IMR-90 (cell line): ENCODE measurements at regions not wholly inside any gene's neighbourhood (a gene's known extent, or its start where the extent isn't known, plus 50 kb on each side); places are given as distances from the start of the nearest gene placed in this dataset.

ENCODE experiments used
- ATAC-seq: fragments of 200-7000 bp; cut with Tn5 transposase; 2 replicates; pipeline ENCODE4 v1.9.1; 2020; ENCODE audit warnings: low read depth, mild to moderate bottlenecking, moderate library complexity
- BruUV-seq: library from RNA; stranded (reverse); fragments of 400-500 nt; replicated peaks from 2 replicates; lab custom pipeline; 2021; lab: Mats Ljungman, UMichigan
- CTCF ChIA-PET: fragments of 300-600 bp; formaldehyde crosslinking; extraction: SDS; loops from one replicate; lab custom pipeline; 2021; ENCODE audit warnings: antibody characterized with exemption; lab: Yijun Ruan, JAX
- POLR2A ChIA-PET: fragments of 300-600 bp; sonication (Branson Sonifier 250); formaldehyde crosslinking; loops from one replicate; lab custom pipeline; 2022; ENCODE audit warnings: antibody characterized with exemption; ENCODE audit not compliant: unreplicated experiment; lab: Charles Lee
- DNase-seq: peaks from one replicate; pipeline ENCODE4 v3.0.0; 2013
- H2AFZ ChIP-seq: replicated peaks from 2 replicates; pipeline ENCODE3; 2013; ENCODE audit warnings: low read length, mild to moderate bottlenecking; ENCODE audit not compliant: poor library complexity
- H2AK5ac ChIP-seq: 2 replicates; pipeline ENCODE4 v1.6.1; 2013; ENCODE audit warnings: low read depth, low read length, inconsistent platforms
- H2AK9ac ChIP-seq: replicated peaks from 2 replicates; pipeline ENCODE3; 2013; ENCODE audit warnings: mild to moderate bottlenecking, low read depth, low read length, moderate library complexity; ENCODE audit not compliant: poor library complexity
- H2BK120ac ChIP-seq: 2 replicates; pipeline ENCODE4 v1.6.1; 2013; ENCODE audit warnings: low read depth, low read length, inconsistent platforms
- H2BK15ac ChIP-seq: 3 replicates; pipeline ENCODE4 v1.6.1; 2013; ENCODE audit warnings: low read depth, low read length, inconsistent platforms
- H2BK20ac ChIP-seq: 2 replicates; pipeline ENCODE4 v1.6.1; 2013; ENCODE audit warnings: low read depth, mild to moderate bottlenecking, inconsistent platforms, low read length, moderate library complexity
- H2BK5ac ChIP-seq: 2 replicates; pipeline ENCODE4 v1.6.1; 2013; ENCODE audit warnings: mild to moderate bottlenecking, low read depth, low read length, inconsistent platforms; ENCODE audit not compliant: poor library complexity, severe bottlenecking
- H3K14ac ChIP-seq: replicated peaks from 2 replicates; pipeline ENCODE4 v1.6.1; 2013; ENCODE audit warnings: low read depth, low read length, inconsistent platforms
- H3K18ac ChIP-seq: 2 replicates; pipeline ENCODE4 v1.6.1; 2013; ENCODE audit warnings: low read depth, low read length, control low read depth
- H3K23ac ChIP-seq: 2 replicates; pipeline ENCODE4 v1.6.1; 2013; ENCODE audit warnings: low read depth, low read length, inconsistent platforms
- H3K27ac ChIP-seq: 2 replicates; pipeline ENCODE4 v1.5.1; 2013; ENCODE audit warnings: mild to moderate bottlenecking, control low read depth, low read length; ENCODE audit not compliant: insufficient read depth
- H3K27me3 ChIP-seq: 2 replicates; pipeline ENCODE4 v1.6.1; 2013; ENCODE audit warnings: low read length; ENCODE audit not compliant: control insufficient read depth, insufficient read depth
- H3K36me3 ChIP-seq: 2 replicates; pipeline ENCODE4 v1.6.1; 2013; ENCODE audit warnings: low read length, mixed read lengths; ENCODE audit not compliant: control insufficient read depth, insufficient read depth
- H3K4ac ChIP-seq: 2 replicates; pipeline ENCODE4 v1.6.1; 2013; ENCODE audit warnings: low read depth, low read length, inconsistent platforms
- H3K4me1 ChIP-seq: 2 replicates; pipeline ENCODE4 v1.6.1; 2013; ENCODE audit warnings: low read length, mixed read lengths; ENCODE audit not compliant: control insufficient read depth, insufficient read depth
- H3K4me2 ChIP-seq: 2 replicates; pipeline ENCODE4 v1.6.1; 2013; ENCODE audit warnings: low read depth, mild to moderate bottlenecking, control low read depth, low read length, moderate library complexity
- H3K4me3 ChIP-seq: 2 replicates; pipeline ENCODE4 v1.5.1; 2013; ENCODE audit warnings: low read depth, mild to moderate bottlenecking, control low read depth, low read length, moderate library complexity; ENCODE audit not compliant: insufficient read depth
- H3K56ac ChIP-seq: 2 replicates; pipeline ENCODE4 v1.6.1; 2013; ENCODE audit warnings: low read length, inconsistent platforms; ENCODE audit not compliant: insufficient read depth; ENCODE audit errors: extremely low read depth
- H3K79me1 ChIP-seq, 2 experiments: 2 replicates each; pipeline ENCODE4 v1.6.1; 2013; ENCODE audit warnings: low read length in 2 of 2, inconsistent platforms in 1 of 2, low read depth in 1 of 2
- H3K9ac ChIP-seq: 2 replicates; pipeline ENCODE4 v1.6.1; 2013; ENCODE audit warnings: low read depth, low read length, control low read depth
- H3K9me1 ChIP-seq: 2 replicates; pipeline ENCODE4 v1.6.1; 2013; ENCODE audit warnings: low read length, inconsistent platforms; ENCODE audit not compliant: insufficient read depth
- H3K9me3 ChIP-seq: 2 replicates; pipeline ENCODE4 v1.6.1; 2013; ENCODE audit warnings: low read length; ENCODE audit not compliant: control insufficient read depth, insufficient read depth
- H4K20me1 ChIP-seq: 2 replicates; pipeline ENCODE4 v1.6.1; 2013; ENCODE audit warnings: low read length, inconsistent platforms; ENCODE audit not compliant: insufficient read depth
- H4K5ac ChIP-seq: 2 replicates; pipeline ENCODE4 v1.6.1; 2013; ENCODE audit warnings: mild to moderate bottlenecking, low read depth, low read length, control low read depth
- H4K8ac ChIP-seq, 2 experiments: 2 replicates each; pipeline ENCODE4 v1.6.1; 2013; ENCODE audit warnings: low read depth in 2 of 2, low read length in 2 of 2, control low read depth in 1 of 2, inconsistent platforms in 1 of 2
- H4K91ac ChIP-seq: 2 replicates; pipeline ENCODE4 v1.6.1; 2013; ENCODE audit warnings: low read depth, low read length, inconsistent platforms; ENCODE audit not compliant: insufficient read depth
- BHLHE40 ChIP-seq: fragments of 150-350 bp; IDR thresholded peaks from 2 replicates; pipeline ENCODE4 v1.6.1; 2016; ENCODE audit warnings: mild to moderate bottlenecking, low read depth, low read length
- CEBPB ChIP-seq: IDR thresholded peaks from 2 replicates; pipeline ENCODE4 v1.6.1; 2012; ENCODE audit warnings: low read depth, low read length, improper control_type of control experiment
- CHD1 ChIP-seq: IDR thresholded peaks from 2 replicates; pipeline ENCODE4 v1.6.1; 2012; ENCODE audit warnings: low read depth, low read length, improper control_type of control experiment
- ELK1 ChIP-seq: fragments of 150-350 bp; IDR thresholded peaks from 2 replicates; pipeline ENCODE4 v1.6.1; 2016; ENCODE audit warnings: low read depth, mild to moderate bottlenecking, low read length, moderate library complexity, borderline replicate concordance
- MAFK ChIP-seq: IDR thresholded peaks from 2 replicates; pipeline ENCODE4 v1.6.1; 2012; ENCODE audit warnings: low read depth, low read length, improper control_type of control experiment
- NFE2L2 ChIP-seq: fragments of 150-350 bp; IDR thresholded peaks from 2 replicates; pipeline ENCODE4 v1.6.1; 2016; ENCODE audit warnings: low read depth, mild to moderate bottlenecking, low read length
- RAD21 ChIP-seq: IDR thresholded peaks from 2 replicates; pipeline ENCODE4 v1.6.1; 2012; ENCODE audit warnings: low read length, improper control_type of control experiment
- SMC3 ChIP-seq: fragments of 150-350 bp; IDR thresholded peaks from 2 replicates; pipeline ENCODE4 v1.6.1; 2016; ENCODE audit warnings: low read depth, mild to moderate bottlenecking, antibody characterized with exemption, low read length, moderate library complexity
- USF2 ChIP-seq: fragments of 150-350 bp; IDR thresholded peaks from 2 replicates; pipeline ENCODE4 v1.6.1; 2017; ENCODE audit warnings: mild to moderate bottlenecking, antibody characterized with exemption, low read length, low read depth
- WGBS, 2 experiments: methylation state at CpG; one replicate each; pipeline versions ENCODE4 v1.1.5 to v1.1.7; 2013; ENCODE audit warnings: missing lambda C conversion rate in 2 of 2; ENCODE audit not compliant: insufficient read length in 1 of 2; ENCODE audit errors: extremely low coverage in 2 of 2; 5-methylcytosine and 5-hydroxymethylcytosine counted together
- dilution Hi-C: fragments of 300-500 bp; cut with HindIII; formaldehyde crosslinking; loops from one replicate; pipeline ENCODE4 v1.14.3; 2018; ENCODE audit warnings: low sequenced_read_pairs; ENCODE audit not compliant: unreplicated experiment
- in situ Hi-C: fragments of 300-500 bp; cut with MboI; formaldehyde crosslinking; loops from 3 replicates; pipeline ENCODE4 v1.14.3; 2019; ENCODE audit warnings: low sequenced_read_pairs, inconsistent platforms, mixed read lengths
- intact Hi-C: fragments of 100-400 bp; cut with micrococcal nuclease; formaldehyde crosslinking; loops from 2 replicates; pipeline ENCODE4 v1.10.0; 2022

- Histone ChIP-seq H4K20me1 (no peaks in the 10 kb centered on the region), H3K4me3 (no peak overlapping the region), H3K79me1 (no peaks in the 10 kb centered on the region), H3K27me3 (no peaks in the 10 kb centered on the region), H2BK120ac (no peak overlapping the region), H3K56ac (no peak overlapping the region), H3K14ac (no peak overlapping the region), H2AK9ac (no peak overlapping the region), H3K4ac (no peak overlapping the region), H2BK20ac (no peak overlapping the region), H3K9me3 (peaks cover 9% of the 10 kb centered on the region; the same call in 1 of the 2 replicates), H3K9me1 (no peaks in the 10 kb centered on the region), H3K9ac (no peak overlapping the region), H4K8ac (no peak overlapping the region), H3K4me2 (no peak overlapping the region), H4K5ac (no peak overlapping the region), H3K18ac (no peak overlapping the region), H2BK5ac (no peak overlapping the region), H3K23ac (no peak overlapping the region), H2BK15ac (no peak overlapping the region), H3K36me3 (no peaks in the 10 kb centered on the region), H3K4me1 (no peaks in the 10 kb centered on the region), H4K91ac (no peak overlapping the region), H2AK5ac (no peak overlapping the region), H3K27ac (no peak overlapping the region), H2AFZ (no peak overlapping the region)
- 64% methylated on average over 2 of the region's 7 CpGs; no CpG with 5 or more reads in 1 of the 2 experiments for WGBS, 2 experiments
- no peak for DNase-seq
- no peak for ATAC-seq
- ChIA-PET POLR2A (no interaction called here), CTCF (no interaction called here)
- no peak for TF ChIP-seq CHD1
- TF ChIP-seq NFE2L2: no peak
- TF ChIP-seq CEBPB: no peak
- TF ChIP-seq BHLHE40: no peak
- TF ChIP-seq ELK1: no peak
- TF ChIP-seq MAFK: no peak
- no peak for TF ChIP-seq RAD21
- no peak for TF ChIP-seq USF2
- no peak for TF ChIP-seq SMC3
- BruUV-seq: no TSS peak
- intact Hi-C loops (no loop called here), in situ Hi-C loops (no loop called here), dilution Hi-C loops (no loop called here)
Measured at GRCh38 chr6:103750603-103751002, 1109.1 kb downstream of the HACE1 start.
